ENCODE measurements at regions not wholly inside any gene's neighbourhood (a gene's known extent, or its start where the extent isn't known, plus 50 kb on each side); places are given as distances from the start of the nearest gene placed in this dataset.
"Not testable (repeated sequence)": the region's sequence is repeated elsewhere in the genome, so short reads cannot be mapped to it uniquely, and the experiment has no call there.

DNA sequence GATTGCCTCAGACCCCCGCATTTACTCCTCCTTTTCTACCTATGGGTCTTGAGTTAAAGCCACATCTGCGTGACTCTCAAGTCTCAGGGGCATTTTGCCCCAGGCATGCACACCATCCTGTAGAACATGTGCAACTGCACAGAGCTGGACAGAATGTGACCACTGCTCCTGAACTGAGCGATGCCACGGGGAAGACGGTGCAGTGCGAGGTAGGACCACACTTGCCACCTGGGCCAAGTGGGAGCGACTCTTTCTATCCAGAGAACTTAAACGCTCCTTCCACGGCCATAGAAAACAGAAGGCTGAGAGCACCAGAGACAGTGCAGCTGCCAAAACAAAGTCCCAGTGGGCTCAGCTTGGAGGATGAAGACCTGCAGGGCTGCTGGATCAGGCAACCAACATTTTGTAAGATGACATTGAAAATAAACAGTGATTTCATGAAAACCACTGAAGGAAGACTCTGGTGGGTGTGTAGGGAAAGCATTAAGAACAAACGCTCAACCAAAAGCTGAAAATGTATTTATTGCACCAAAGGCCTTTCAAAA is 149.0 kb upstream of the HDAC4 start:
- CTCF ChIA-PET, result no interaction called here
- Mint-ChIP-seq H3K9me3 (no peaks in the 10 kb centered on the region), H3K4me1 (ENCODE audit: low read depth) (peaks cover 42% of the 10 kb centered on the region), H3K27me3 (peaks cover 5% of the 10 kb centered on the region), H3K4me3 (no peak overlapping the region), H3K36me3 (ENCODE audit: low read depth) (no peaks in the 10 kb centered on the region), H3K27ac (no peak overlapping the region)
- H3K4me3 ChIP-seq (ENCODE audit: low read length), result no peak overlapping the region
- ATAC-seq (ENCODE audit: poor library complexity) (no peak), DNase-seq (no peak)
- no peaks in the 10 kb centered on the region for H3K36me3 ChIP-seq (ENCODE audit: insufficient read depth, low read length)
- TF ChIP-seq, protein P1, sequence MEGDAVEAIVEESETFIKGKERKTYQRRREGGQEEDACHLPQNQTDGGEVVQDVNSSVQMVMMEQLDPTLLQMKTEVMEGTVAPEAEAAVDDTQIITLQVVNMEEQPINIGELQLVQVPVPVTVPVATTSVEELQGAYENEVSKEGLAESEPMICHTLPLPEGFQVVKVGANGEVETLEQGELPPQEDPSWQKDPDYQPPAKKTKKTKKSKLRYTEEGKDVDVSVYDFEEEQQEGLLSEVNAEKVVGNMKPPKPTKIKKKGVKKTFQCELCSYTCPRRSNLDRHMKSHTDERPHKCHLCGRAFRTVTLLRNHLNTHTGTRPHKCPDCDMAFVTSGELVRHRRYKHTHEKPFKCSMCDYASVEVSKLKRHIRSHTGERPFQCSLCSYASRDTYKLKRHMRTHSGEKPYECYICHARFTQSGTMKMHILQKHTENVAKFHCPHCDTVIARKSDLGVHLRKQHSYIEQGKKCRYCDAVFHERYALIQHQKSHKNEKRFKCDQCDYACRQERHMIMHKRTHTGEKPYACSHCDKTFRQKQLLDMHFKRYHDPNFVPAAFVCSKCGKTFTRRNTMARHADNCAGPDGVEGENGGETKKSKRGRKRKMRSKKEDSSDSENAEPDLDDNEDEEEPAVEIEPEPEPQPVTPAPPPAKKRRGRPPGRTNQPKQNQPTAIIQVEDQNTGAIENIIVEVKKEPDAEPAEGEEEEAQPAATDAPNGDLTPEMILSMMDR (IDR thresholded peaks at IDR 0.05), result no peak
- H3K27me3 ChIP-seq (ENCODE audit: control insufficient read depth in 1 of 2, insufficient read depth in 2 of 2, low read length in 2 of 2), result no peaks in the 10 kb centered on the region
- intact Hi-C loops (cut with DNase I, micrococcal nuclease), result no loop called here
- H3K9me3 ChIP-seq (ENCODE audit: control insufficient read depth in 1 of 2, insufficient read depth in 1 of 2, low read length in 2 of 2), result peaks cover 0 to 12% of the 10 kb centered on the region in 2 experiments
- peaks cover 28% of the 10 kb centered on the region for H3K4me1 ChIP-seq (ENCODE audit: insufficient read depth, low read length)
- H3K27ac ChIP-seq (ENCODE audit: low read depth in 1 of 2, low read length in 2 of 2), result no peak overlapping the region
- POLR2A ChIA-PET, result no interaction called here

DNA sequence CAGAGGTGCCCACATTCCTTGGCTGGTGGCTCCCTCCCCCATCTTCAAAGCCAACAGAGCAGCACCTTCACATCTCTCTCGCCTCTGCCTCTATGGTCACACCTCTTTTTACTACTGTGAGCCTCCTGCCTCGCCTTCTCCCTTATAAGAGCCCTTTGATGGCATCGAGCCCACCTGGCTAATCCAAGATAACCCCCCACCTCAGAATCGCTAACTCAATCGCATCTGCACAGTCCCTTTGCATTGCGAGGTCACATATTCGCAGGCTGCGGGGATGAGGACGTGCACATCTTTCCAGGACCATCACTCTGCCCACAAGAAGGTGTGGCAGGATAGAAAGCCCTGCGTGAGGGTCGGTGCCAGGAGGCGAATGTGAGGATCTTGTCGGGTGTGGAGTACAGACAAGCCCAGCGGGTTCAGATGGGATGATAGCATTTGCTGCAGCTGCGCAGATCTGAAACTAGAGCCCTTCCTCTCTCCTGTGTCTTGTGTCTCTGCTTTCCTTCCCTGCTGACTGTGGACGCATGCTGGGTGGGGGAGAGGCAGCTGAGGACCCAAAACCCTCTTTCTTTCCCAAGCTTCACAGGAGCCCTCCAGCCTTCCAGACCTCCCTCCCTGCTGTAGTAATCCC is 148.3 kb upstream of the HDAC4 start:
- no peak for ATAC-seq (ENCODE audit: poor library complexity)
- H3K4me1 ChIP-seq (ENCODE audit: insufficient read depth, low read length), result peaks cover 29% of the 10 kb centered on the region
- Mint-ChIP-seq H3K4me1 (ENCODE audit: low read depth) (peaks cover 42% of the 10 kb centered on the region), H3K4me3 (no peak overlapping the region), H3K36me3 (ENCODE audit: low read depth) (no peaks in the 10 kb centered on the region), H3K9me3 (no peaks in the 10 kb centered on the region), H3K27ac (no peak overlapping the region), H3K27me3 (peaks cover 5% of the 10 kb centered on the region)
- CTCF ChIA-PET, result interaction anchor here (0.9 kb wide), 1 partner anchor 715 kb away, joined by 3 read pairs; no protein-coding TSS in a partner anchor
- no peak overlapping the region for H3K27ac ChIP-seq (ENCODE audit: low read depth in 1 of 2, low read length in 2 of 2)
- DNase-seq, result no peak
- H3K9me3 ChIP-seq (ENCODE audit: control insufficient read depth in 1 of 2, insufficient read depth in 1 of 2, low read length in 2 of 2), result peaks cover 0 to 18% of the 10 kb centered on the region in 2 experiments
- no peak overlapping the region for H3K4me3 ChIP-seq (ENCODE audit: low read length)
- TF ChIP-seq, protein P1 (IDR thresholded peaks at IDR 0.05), result no peak
- intact Hi-C loops (cut with DNase I, micrococcal nuclease), result no loop called here
- H3K27me3 ChIP-seq (ENCODE audit: control insufficient read depth in 1 of 2, insufficient read depth in 2 of 2, low read length in 2 of 2), result no peaks in the 10 kb centered on the region
- H3K36me3 ChIP-seq (ENCODE audit: insufficient read depth, low read length), result no peaks in the 10 kb centered on the region
- POLR2A ChIA-PET, result no interaction called here

DNA sequence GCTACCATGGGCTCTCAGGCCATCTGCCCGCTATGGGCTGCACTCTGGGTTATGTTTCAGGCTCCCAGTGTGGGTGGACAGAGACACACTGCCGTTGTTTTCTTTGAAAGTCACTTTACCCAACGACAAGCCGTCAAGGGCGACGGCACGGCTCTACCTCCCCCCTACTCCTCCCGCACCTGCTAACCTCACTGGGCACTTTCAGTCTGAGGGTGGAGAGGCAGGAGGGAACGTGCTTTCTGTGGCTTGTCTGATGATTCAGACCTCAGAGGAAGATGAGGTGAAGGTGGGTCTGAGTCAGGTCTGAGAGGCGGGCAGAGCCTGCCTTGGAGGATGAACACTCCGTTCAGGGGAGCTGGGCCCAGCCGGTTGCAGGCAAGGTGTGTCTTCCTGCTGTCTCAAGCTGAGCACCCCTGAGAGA is 147.6 kb upstream of the HDAC4 start:
- ChIA-PET POLR2A (no interaction called here), CTCF (interaction anchor here (0.9 kb wide), 1 partner anchor 716 kb away, joined by 3 read pairs; no protein-coding TSS in a partner anchor)
- intact Hi-C loops (cut with DNase I, micrococcal nuclease), result no loop called here
- no peak overlapping the region for H3K27ac Mint-ChIP-seq
- H3K9me3 Mint-ChIP-seq, result no peaks in the 10 kb centered on the region
- H3K36me3 Mint-ChIP-seq (ENCODE audit: low read depth), result no peaks in the 10 kb centered on the region
- no peak overlapping the region for H3K4me3 ChIP-seq (ENCODE audit: low read length)
- TF ChIP-seq, protein P1 (IDR thresholded peaks at IDR 0.05), result no peak
- H3K4me1 Mint-ChIP-seq (ENCODE audit: low read depth), result peaks cover 40% of the 10 kb centered on the region
- H3K27me3 Mint-ChIP-seq, result peaks cover 5% of the 10 kb centered on the region
- H3K27me3 ChIP-seq (ENCODE audit: control insufficient read depth in 1 of 2, insufficient read depth in 2 of 2, low read length in 2 of 2), result no peaks in the 10 kb centered on the region
- peaks cover 0 to 19% of the 10 kb centered on the region in 2 experiments for H3K9me3 ChIP-seq (ENCODE audit: control insufficient read depth in 1 of 2, insufficient read depth in 1 of 2, low read length in 2 of 2)
- H3K4me1 ChIP-seq (ENCODE audit: insufficient read depth, low read length), result peaks cover 27% of the 10 kb centered on the region
- no peak overlapping the region for H3K4me3 Mint-ChIP-seq
- peak; percentile 61 for ATAC-seq (ENCODE audit: poor library complexity)
- DNase-seq, result peak in 11 of 14 experiments; percentile 15 to 56 (median 40)
- no peak overlapping the region for H3K27ac ChIP-seq (ENCODE audit: low read depth in 1 of 2, low read length in 2 of 2)
- no peaks in the 10 kb centered on the region for H3K36me3 ChIP-seq (ENCODE audit: insufficient read depth, low read length)

DNA sequence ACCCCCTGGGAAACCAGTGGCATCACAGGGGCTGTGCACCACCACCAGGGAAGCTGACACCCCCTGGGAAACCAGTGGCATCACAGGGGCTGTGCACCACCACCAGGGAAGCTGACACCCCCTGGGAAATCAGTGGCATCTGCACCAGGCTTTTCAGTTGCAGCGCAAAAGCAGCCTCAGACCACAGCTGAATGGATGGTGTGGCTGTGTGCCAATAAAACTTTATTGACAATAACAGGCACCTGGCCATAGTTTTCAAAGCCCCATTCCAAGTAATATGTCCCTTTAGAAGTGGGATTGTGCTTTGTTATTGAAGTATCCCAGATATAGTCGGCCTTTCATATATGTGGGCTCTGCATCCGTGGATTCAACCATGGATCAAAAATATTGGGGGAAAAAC is 146.3 kb upstream of the HDAC4 start:
- DNase-seq; H3K36me3 Mint-ChIP-seq (ENCODE audit: low read depth); POLR2A ChIA-PET; CTCF ChIA-PET; H3K4me3 ChIP-seq (ENCODE audit: low read length); intact Hi-C loops (cut with DNase I, micrococcal nuclease); H3K27me3 Mint-ChIP-seq; H3K4me3 Mint-ChIP-seq; H3K27me3 ChIP-seq (ENCODE audit: control insufficient read depth in 1 of 2, insufficient read depth in 2 of 2, low read length in 2 of 2); H3K27ac Mint-ChIP-seq; H3K9me3 Mint-ChIP-seq; H3K27ac ChIP-seq (ENCODE audit: low read depth in 1 of 2, low read length in 2 of 2); ATAC-seq (ENCODE audit: poor library complexity); H3K36me3 ChIP-seq (ENCODE audit: insufficient read depth, low read length): not testable (repeated sequence)
- Histone ChIP-seq H3K4me1 (ENCODE audit: insufficient read depth, low read length) (peaks cover 23% of the 10 kb centered on the region), H3K9me3 (ENCODE audit: control insufficient read depth in 1 of 2, insufficient read depth in 1 of 2, low read length in 2 of 2) (peaks cover 0 to 19% of the 10 kb centered on the region in 2 experiments)
- peaks cover 30% of the 10 kb centered on the region for H3K4me1 Mint-ChIP-seq (ENCODE audit: low read depth)
